ENCODE measurements at regions not wholly inside any gene's neighbourhood (a gene's known extent, or its start where the extent isn't known, plus 50 kb on each side); places are given as distances from the start of the nearest gene placed in this dataset.

- POLR2A ChIA-PET, result no interaction called here
- no peak for TF ChIP-seq CTCF (IDR thresholded peaks at IDR 0.05; ENCODE audit: insufficient read depth, low read depth, low read length)
- no peak overlapping the region for H3K4me3 ChIP-seq (ENCODE audit: low read depth, low read length)
- no peaks in the 10 kb centered on the region for H3K27me3 ChIP-seq (ENCODE audit: control insufficient read depth, insufficient read depth, low read length)
- H3K36me3 ChIP-seq (ENCODE audit: control insufficient read depth, insufficient read depth, low read length), result no peaks in the 10 kb centered on the region
- DNase-seq (ENCODE audit: low read depth), result no peak
- CTCF ChIA-PET, result no interaction called here
These were observed 181.2 kb downstream of the PIK3R1 start for GRCh38 chr5:68396722-68397121.

GRCh38 chr5:68398146-68398812 is 182.7 kb downstream of the PIK3R1 start:
- no peaks in the 10 kb centered on the region for H3K27me3 ChIP-seq (ENCODE audit: control insufficient read depth, insufficient read depth, low read length)
- no peaks in the 10 kb centered on the region for H3K36me3 ChIP-seq (ENCODE audit: control insufficient read depth, insufficient read depth, low read length)
- TF ChIP-seq CTCF (IDR thresholded peaks at IDR 0.05; ENCODE audit: insufficient read depth, low read depth, low read length), result no peak
- no peak for DNase-seq (ENCODE audit: low read depth)
- ChIA-PET POLR2A (no interaction called here), CTCF (interaction anchor here (0.7 kb wide), 1 partner anchor 10 kb away, joined by 3 read pairs; no protein-coding TSS in a partner anchor)
- no peak overlapping the region for H3K4me3 ChIP-seq (ENCODE audit: low read depth, low read length)

GRCh38 chr5:68403301-68403700 is 187.7 kb downstream of the PIK3R1 start:
- H3K27me3 ChIP-seq (ENCODE audit: control insufficient read depth, insufficient read depth, low read length), result no peaks in the 10 kb centered on the region
- DNase-seq (ENCODE audit: low read depth), result no peak
- ChIA-PET POLR2A (no interaction called here), CTCF (no interaction called here)
- TF ChIP-seq CTCF (IDR thresholded peaks at IDR 0.05; ENCODE audit: insufficient read depth, low read depth, low read length), result no peak
- no peak overlapping the region for H3K4me3 ChIP-seq (ENCODE audit: low read depth, low read length)
- H3K36me3 ChIP-seq (ENCODE audit: control insufficient read depth, insufficient read depth, low read length), result no peaks in the 10 kb centered on the region

- no peak overlapping the region for H3K4me3 ChIP-seq (ENCODE audit: low read depth, low read length)
- no peak for TF ChIP-seq CTCF (IDR thresholded peaks at IDR 0.05; ENCODE audit: insufficient read depth, low read depth, low read length)
- CTCF ChIA-PET, result interaction anchor here (0.6 to 1.2 kb wide), 3 partner anchors 8 to 13 kb away, joined by 3 to 4 read pairs (median 3); no protein-coding TSS in a partner anchor
- POLR2A ChIA-PET, result interaction anchor here (0.6 kb wide), 1 partner anchor 183 kb away, joined by 4 read pairs; no protein-coding TSS in a partner anchor
- no peak for DNase-seq (ENCODE audit: low read depth)
- no peaks in the 10 kb centered on the region for H3K27me3 ChIP-seq (ENCODE audit: control insufficient read depth, insufficient read depth, low read length)
- no peaks in the 10 kb centered on the region for H3K36me3 ChIP-seq (ENCODE audit: control insufficient read depth, insufficient read depth, low read length)
These were observed 188.7 kb downstream of the PIK3R1 start for GRCh38 chr5:68404246-68404645.

GRCh38 chr5:68405026-68405684 is 189.6 kb downstream of the PIK3R1 start:
- DNase-seq (ENCODE audit: low read depth), result no peak
- ChIA-PET CTCF (interaction anchor here (1.1 to 1.2 kb wide), 2 partner anchors 9 to 12 kb away, joined by 3 read pairs; no protein-coding TSS in a partner anchor), POLR2A (no interaction called here)
- Histone ChIP-seq H3K27me3 (ENCODE audit: control insufficient read depth, insufficient read depth, low read length) (no peaks in the 10 kb centered on the region), H3K4me3 (ENCODE audit: low read depth, low read length) (no peak overlapping the region), H3K36me3 (ENCODE audit: control insufficient read depth, insufficient read depth, low read length) (no peaks in the 10 kb centered on the region)
- TF ChIP-seq CTCF (IDR thresholded peaks at IDR 0.05; ENCODE audit: insufficient read depth, low read depth, low read length), result no peak

Measured in BJ (cell line).